ENCODE measurements at regions not wholly inside any gene's neighbourhood (a gene's known extent, or its start where the extent isn't known, plus 50 kb on each side); places are given as distances from the start of the nearest gene placed in this dataset.

GRCh38 chr18:22034276-22034675 lies 135.1 kb upstream of the GATA6 start:
- no peak for TF ChIP-seq CTCF (IDR thresholded peaks at IDR 0.05)
- TF ChIP-seq EZH2 (IDR thresholded peaks at IDR 0.05) = no peak

Measured in neural progenitor cell (in vitro differentiated cells).